HG03060 (cell line): ENCODE measurements at regions not wholly inside any gene's neighbourhood (a gene's known extent, or its start where the extent isn't known, plus 50 kb on each side); places are given as distances from the start of the nearest gene placed in this dataset.
A peak's percentile ranks its signal among the peaks of the same experiment; 100 is the strongest.
"Not testable (repeated sequence)": the region's sequence is repeated elsewhere in the genome, so short reads cannot be mapped to it uniquely, and the experiment has no call there.

Source experiments
- ATAC-seq: cut with Tn5 transposase; IDR thresholded peaks from one replicate; pipeline ENCODE4 v1.9.1; 2021; ENCODE audit warnings: low read depth, moderate number of reproducible peaks; ENCODE audit not compliant: unreplicated experiment

DNA sequence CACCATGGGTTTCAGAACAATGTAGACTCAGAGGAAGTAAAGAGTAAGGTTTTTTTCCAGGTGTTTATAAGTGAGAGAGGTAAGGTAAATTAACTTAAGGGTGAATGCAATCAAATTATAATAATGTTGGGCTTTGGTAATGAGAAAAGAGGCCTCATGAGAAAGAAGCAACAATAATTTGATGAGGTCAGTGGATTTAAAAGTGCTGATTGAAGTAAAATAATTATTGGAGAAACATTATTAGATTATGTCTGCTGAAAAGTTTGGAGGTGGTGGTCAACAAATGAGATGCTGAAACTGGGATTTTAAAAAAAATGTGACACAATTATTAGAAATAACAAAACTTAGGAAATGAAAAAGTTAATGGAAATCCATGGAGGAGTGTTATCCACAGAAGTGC is 187.4 kb upstream of the BRINP3 start:
- ATAC-seq = no peak

DNA sequence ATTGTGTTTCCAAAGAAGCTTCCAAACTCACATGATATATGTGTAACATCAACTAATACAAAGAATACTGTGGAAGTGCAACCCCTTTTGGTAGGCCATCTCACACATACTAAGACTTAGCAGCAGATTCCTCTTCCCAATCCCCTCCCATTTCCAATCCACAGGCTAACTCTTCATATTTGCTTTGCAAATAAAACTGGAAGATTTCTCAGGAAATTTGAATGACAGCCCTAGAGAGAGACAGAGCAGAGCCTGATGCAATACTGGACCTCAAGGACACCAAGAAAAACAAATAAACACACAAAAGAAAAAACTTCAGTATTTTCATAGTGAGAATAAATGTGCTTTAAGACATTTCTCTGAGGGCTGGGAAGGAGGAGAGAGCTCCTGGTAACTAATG is 190.2 kb upstream of the BRINP3 start:
- no peak for ATAC-seq

DNA sequence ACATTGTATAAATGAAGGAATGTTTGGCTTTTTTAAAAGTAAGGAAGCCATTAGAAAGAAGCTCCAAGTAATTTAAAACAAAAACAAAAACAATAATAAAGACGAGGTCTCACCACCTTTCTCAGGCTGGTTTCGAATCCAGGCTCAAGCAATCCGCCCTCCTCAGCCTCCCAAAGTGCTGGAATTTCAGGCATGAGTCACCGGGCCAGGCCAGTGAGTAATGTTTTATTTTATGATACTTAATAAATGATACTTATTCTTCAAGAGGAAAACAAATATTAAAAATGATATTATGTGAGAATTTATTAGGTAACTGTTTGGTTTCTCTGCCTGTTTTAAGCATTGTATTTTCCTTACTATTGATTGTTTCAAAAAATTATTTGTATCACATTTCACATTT is 201.4 kb upstream of the BRINP3 start:
- no peak for ATAC-seq

DNA sequence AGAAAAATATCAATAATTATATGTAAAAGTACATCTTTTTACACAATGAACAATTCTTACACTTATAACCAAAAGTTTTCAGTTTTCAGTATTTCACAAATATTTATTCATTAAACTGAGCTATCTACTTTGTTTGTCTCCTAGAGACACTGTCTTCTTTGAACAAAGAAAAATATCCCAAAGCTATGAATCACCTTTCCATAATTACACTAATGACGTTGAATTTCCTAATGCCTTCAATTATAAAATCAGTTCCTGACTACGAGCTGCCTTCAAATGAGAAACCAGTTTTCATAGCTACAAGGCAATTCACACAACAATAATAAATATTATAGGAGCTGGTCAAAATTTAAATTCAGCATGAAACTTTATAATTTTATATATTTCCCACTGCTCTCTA is 201.8 kb upstream of the BRINP3 start:
- ATAC-seq = no peak

DNA sequence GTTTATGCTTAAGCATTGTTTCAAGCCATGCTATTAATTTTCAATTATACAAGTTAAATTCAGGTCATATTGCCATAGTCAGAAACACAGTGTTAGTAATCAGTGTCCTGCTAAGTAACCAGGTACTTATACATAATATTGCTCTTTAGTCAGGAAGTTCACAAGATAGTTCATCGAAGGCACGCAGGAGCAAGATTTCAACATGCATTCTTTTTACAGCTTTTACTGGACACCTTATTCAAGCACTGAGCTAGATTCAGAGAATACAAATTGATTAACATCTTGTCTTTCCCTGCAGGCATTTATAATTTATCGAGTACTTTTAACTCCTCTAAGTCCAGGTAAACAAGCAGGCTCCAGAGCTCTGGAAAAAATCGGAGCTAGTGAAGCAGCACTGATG is 202.3 kb upstream of the BRINP3 start:
- no peak for ATAC-seq

DNA sequence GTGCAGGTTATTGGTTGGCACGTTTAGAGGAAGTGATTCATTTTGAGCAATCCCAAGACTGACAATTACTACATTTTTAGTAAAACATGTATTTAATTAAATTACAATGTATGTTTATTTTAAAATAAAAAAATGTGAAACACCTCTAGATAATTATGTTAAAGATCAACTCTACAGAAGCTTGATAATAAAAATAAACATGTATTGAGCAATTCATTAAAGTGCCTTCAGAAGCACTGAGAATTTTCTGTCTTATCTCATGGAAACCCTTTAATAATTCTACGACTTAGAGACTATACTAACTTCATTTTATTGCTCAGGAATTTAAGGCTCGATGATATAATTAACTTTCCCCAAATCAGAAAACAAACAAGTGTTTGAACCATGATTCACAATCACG is 208.0 kb upstream of the BRINP3 start:
- ATAC-seq = no peak

DNA sequence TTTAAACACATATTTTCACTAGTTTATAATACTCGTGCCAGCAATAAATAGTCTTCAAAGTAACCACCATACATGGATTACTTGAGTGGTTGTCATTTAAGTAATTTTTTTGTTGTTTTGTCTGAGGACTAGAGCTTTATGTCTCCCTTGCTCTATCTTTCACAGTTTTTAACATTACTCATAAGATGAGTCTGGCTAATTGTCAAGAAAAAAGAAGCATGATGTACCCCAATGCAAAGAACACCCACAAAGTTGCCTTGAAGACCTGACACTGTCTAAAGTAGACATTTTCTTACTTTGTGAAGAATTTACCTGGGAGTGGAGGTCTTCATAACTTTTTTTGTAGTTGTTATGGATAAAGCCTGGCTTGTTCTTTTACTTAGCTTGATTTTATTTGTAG is 210.4 kb upstream of the BRINP3 start:
- no peak for ATAC-seq

DNA sequence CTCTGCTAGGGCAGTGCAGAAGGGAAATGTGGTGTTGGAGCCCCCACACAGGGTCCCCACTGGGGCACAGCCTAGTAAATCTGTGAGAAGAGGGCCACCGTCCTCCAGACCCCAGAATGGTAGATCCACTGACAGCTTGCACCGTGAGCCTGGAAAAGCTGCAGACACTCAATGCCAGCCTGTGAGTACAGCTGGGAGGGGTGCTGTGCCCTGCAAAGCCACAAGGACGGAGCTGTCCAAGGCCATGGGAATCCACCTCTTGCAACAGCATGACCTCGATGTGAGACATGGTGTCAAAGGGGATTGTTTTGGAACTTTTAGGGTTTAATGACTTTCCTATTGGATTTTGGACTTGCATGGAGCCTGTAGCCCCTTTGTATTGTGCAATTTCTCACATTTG is 220.8 kb upstream of the BRINP3 start:
- ATAC-seq = not testable (repeated sequence)

DNA sequence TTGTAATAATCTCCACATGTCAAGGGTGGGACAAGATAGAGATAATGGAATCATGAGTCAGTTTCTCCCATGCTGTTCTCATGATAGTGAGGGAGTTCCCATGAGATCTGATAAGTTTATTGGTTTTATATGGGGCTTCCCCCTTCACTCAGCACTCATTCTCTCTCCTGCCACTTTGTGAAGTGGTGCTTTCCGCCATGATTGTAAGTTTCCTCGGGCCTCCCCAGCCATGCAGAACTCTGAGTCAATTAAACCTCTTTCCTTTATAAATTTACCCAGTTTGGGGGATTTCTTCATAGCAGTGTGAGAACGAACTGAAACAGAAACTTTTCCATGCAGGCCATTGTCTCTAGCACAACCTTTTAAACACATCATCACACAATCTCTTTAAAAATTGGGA is 221.5 kb upstream of the BRINP3 start:
- no peak for ATAC-seq

DNA sequence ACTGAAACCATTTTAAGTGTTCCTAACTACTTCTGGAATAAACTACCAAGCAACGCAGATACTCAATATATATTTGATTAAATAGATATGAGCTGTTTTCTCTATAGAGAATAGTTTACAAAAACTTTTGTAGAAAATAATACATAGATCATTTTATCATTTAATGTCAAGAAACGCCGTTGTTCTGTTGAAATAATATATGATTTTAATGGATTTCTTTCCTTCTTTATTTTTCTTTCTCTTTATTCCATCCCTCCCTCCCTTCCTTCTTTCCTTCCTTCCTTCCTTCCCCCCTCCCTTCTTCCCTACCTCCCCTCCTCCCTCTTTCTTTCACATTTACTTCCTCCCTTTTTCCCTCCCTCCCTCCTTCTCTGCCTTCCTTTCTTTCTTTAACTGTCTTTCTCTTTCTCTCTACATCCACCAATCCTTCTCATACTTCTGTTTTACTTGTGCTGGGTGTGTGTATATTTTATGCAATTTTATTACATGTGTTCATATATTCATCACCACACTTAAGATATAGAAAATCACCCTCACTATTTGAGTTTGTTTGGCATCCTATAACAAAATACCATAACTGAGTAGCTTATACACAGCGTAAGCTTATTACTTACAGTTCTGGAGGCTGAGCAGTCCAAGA is 230.9 kb upstream of the BRINP3 start:
- ATAC-seq = no peak

DNA sequence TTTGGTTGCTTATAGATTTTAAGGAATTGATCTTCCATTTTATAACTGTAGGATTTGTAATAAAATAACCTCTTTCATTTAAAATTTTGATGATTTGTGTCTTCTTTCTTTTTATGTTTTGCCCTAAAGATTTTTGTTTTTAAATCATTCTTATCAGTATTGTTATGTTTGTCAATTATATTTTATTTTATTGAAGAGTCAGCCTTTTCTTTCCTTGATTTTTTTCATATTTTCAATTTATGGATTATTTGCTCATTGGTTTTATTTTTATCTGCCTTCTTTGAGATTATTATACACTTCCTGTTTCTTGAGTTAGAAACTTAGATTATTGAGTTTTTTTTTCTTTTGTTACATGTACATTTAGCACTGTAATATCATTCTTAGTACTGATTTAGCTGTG is 233.4 kb upstream of the BRINP3 start:
- no peak for ATAC-seq

DNA sequence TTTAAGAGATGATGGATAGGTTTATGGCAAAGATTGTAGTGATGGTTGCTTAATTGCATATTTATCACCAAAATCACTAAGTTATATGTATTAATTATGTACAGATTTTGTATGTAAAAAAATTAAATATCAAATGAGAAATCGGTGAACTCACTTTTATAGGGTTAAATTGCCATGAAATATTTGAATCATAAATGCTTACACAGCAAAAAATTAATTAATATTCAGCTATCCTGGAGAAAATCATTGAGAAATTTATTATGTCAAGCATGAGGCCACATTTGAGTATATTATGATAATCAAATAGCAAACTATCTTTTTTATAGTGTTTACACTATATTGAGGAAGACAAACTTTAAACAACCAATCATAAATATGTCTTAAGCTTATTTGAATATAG is 239.4 kb upstream of the BRINP3 start:
- no peak for ATAC-seq

DNA sequence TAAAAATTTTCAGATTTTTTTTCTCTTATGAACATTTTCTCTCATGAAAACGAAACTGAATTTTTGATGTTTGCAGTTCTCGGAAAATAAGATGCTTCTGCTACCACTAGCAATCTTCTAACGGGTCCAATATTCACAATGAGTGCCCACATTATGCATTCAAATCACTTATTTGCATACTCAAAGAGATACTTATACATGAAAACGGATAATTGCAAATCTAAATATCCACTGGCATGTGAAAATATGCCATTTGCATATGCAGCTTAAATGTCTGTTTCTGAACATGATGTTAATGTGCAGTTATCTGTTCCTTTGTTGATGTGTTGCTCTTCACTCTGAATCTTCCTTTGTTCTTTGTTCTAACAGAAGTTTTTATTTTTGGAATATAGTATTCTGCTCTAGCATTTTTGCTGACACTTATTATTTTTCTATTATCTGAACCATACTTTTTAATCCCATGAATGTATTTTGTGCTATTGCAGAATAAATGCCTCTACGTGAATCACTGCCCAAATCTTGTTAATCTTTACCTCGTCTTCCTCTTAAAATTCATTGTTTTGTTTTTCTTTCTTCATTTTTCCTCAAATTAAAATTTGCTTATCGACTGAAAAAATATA is 259.4 kb upstream of the BRINP3 start:
- no peak for ATAC-seq

DNA sequence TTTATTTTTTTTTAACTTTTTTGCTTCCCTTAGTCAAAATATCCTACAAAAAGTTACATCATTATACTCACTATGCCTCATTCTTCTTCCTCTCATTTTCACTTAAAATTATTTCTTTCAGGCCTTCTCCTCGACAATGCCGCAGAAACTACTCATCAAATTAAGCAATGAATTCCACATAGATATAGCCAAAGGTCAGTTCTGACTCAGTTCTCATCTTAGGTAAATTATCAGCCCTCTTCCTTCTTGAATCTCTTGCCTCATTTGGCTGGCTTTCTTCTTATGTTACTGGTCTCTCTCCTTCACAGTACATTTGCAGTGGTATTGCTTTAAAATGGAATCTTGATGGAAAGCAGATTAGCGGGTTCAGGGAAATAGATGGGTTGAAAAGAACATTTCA is 260.7 kb upstream of the BRINP3 start:
- no peak for ATAC-seq

DNA sequence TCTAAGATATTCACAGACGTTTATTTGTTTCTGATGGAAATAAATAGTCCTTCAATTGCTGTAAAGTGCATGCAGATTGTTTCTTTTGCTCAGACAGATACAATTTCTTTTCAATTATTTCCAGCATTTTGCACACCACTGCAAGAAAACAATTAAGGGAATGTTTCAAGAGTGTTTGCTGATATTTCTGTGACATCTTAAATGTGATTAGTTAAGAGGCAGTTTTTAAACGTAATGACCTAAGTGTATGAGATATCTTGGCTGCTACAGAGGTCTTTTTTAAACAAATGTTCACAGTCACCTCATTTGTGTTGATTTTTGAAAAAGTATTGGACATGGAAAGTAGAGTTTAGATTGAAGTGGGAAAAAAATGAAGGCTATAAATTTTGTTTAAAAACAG is 262.3 kb upstream of the BRINP3 start:
- no peak for ATAC-seq

DNA sequence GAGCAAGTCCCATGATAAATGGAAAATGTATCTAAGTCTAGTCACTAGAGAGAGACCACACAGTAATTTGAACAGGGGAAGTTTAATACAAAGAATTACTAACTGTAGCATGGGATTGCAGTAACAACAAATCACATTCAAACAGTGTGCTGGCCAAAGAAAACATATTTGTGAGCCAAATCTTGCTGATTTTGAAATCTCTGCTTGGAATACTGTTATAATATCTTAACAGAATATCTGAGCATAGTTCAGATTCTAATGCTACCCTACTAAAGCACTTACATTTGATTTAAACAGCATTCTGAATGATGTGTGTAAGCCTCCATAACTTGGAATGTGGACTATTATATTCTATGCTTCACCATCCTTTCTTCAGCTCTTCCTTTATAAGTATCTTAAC is 270.0 kb upstream of the BRINP3 start:
- ATAC-seq = no peak

DNA sequence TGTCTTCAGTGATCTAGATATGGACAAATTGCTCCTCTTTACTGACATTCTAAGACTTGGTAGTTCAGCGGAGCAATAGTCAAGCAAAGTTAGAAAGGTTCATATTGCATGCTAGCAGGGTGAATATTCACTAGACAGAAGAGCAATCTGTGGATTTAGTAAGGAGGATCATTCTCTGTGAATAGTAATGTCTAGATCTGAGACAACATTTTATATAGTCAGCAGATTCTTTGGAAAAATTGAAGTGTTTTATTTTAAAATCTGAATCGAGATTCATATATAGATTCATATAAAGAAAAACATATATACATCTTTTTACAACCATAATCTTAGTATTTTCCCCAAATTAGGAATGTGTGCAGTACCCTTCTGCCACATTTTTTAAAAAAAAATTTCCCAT is 274.5 kb upstream of the BRINP3 start:
- no peak for ATAC-seq

DNA sequence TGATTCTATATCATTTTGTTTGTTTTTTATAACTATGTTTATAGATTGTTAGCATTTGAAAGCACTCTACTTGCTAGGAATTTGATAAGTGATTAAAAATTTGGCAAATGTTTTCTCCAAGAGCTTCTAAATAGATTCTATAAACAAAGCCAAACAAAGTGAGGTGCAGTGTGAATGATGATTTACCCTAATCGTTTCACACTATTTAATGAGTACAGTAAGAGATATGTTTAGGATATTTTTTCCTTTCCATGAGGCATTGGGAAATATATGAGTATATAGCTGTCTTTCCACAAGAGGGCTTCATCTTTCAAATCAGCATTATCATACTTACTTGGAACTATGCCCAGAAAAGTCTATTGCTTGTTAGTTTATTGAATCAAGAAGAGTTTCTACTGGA is 277.0 kb upstream of the BRINP3 start:
- ATAC-seq = no peak

DNA sequence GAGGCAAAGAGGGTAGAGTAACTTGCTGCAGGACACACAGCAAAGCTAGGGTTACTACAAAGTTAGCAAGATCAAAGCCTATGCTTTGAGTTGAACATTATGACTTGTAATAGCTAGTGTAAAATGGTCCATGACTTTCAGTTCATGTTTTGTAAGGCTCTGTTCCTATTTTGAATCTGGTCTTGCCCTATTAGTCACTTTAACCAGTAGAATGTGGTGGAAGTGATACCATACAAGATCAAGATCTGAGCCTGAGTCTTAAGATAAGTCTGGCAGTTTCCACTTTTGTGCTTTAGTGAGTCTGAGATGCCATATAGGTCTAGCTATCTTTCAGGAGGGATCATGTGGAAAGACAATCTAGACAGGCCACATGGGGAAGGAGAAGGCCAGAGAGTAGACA is 282.1 kb upstream of the BRINP3 start:
- ATAC-seq = peak; percentile 99

DNA sequence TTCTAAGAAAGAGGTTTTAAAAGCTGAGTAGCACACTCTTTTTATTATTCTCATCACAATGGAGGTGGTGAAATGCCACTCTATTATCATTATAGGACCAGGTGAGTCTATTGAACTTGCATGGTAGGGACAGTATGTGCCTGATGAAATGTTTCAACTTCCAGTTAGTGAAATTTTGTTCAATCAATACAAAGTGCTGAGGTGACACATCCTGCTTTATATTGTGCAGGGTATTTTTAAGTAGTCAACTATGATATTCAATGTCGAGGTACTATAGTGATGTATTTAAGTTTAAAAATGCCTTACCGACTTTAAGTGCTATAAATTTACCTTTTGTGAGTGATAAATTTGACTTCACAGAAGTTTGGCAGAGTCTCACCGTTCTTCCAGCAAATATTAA is 284.7 kb upstream of the BRINP3 start:
- no peak for ATAC-seq

DNA sequence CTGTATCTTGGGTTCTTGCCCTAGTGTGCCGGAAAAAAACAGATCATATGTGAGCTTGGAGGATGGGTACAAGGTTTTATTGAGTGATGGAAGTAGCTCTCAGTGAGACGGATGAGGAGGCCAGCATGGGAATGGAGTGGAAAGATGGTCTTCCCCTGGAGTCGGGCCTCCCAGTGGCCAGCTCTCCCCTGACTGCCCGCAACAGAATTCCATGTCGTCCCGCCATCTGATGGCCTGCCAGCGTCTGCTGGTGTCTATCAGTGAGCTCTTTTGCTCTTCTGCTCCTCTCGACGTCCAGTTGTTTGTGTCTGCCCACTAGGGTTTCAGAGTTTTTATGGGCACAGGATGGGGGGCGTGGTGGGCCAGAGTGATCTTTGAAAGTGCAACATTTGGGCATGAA is 315.2 kb upstream of the BRINP3 start:
- ATAC-seq = no peak

DNA sequence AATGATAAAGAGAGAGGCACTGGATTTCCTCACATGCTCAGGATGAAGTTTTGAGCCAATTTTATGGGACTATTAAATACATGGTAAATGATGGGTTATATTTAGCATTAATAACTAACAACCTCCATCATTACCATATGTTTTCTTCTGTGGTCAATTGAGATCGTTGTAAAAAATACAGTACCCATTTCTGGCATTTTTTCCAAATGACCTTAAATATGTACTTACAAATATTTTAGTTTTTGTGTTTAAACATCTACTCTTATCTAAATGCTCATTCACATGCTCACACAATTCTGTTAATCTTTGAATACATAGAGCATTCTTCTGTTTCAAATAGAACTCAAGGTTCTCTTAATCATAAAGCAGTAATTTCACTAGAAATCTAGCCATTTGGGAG is 330.0 kb upstream of the BRINP3 start:
- no peak for ATAC-seq

DNA sequence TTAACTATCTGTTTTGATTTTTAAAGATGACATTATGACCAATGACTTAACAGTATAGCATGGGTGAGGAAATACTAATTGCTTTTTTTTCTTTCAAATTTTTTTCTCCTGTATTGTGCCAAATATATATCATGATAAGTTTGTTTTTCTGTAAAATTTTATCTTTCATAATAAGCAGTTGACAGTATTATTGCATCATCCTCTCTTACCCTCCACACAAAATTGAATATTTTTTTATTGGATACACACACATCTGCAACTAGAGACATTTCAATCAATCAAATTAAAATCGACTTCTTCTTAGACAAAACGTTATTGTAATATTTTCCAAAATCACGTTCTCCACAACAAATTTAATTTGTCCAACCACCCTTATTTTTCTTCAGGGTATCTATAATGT is 330.4 kb upstream of the BRINP3 start:
- ATAC-seq = no peak
